ENCODE measurements at regions not wholly inside any gene's neighbourhood (a gene's known extent, or its start where the extent isn't known, plus 50 kb on each side); places are given as distances from the start of the nearest gene placed in this dataset.

DNA sequence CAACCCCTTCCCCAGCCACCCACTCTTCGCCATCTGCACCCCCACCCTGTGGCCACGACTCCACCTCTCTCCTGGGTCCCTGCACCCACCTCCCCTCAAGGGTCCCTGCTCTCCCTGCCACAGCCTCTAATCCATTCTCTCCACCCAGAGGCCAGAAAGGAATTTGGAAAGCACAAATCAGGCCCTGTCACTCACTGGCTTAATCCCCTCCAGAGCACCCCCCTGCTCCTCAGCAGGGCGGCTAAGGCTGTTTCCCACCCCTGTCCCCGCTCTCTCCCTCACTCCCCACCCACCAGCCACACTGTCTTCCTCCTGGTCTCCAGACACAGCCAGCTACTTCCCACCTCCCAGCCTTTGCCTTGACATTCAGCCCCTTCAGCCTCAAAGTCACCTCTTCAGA, 150.0 kb upstream of the LINGO1 start:
- Histone ChIP-seq H3K27me3 (ENCODE audit: control insufficient read depth in 1 of 2, insufficient read depth in 2 of 2, low read length in 2 of 2) (no peaks in the 10 kb centered on the region), H3K4me1 (ENCODE audit: insufficient read depth, low read length) (no peaks in the 10 kb centered on the region), H3K4me3 (replicated peaks in 1 of 3; ENCODE audit: insufficient read depth in 1 of 3, low read depth in 2 of 3, low read length in 3 of 3) (no peak overlapping the region), H3K4me2 (ENCODE audit: low read depth, low read length) (no peak overlapping the region), H3K9me3 (ENCODE audit: low read length) (no peaks in the 10 kb centered on the region), H2AFZ (ENCODE audit: low read length) (no peak overlapping the region), H3K9ac (ENCODE audit: insufficient read depth, low read depth, low read length) (no peak overlapping the region), H4K20me1 (ENCODE audit: insufficient read depth, low read length) (no peaks in the 10 kb centered on the region), H3K27ac (ENCODE audit: extremely low read length, insufficient read depth, low read length) (no peak overlapping the region), H3K36me3 (replicated peaks in 1 of 2; ENCODE audit: control insufficient read depth in 1 of 2, insufficient read depth in 2 of 2, low read length in 2 of 2) (no peaks in the 10 kb centered on the region), H3K79me2 (ENCODE audit: insufficient read depth, low read length) (no peaks in the 10 kb centered on the region)
- 52% methylated on average over 4 of the region's 4 CpGs for WGBS (ENCODE audit: low lambda C conversion rate)
- no peak for FAIRE-seq
- no peak for ATAC-seq
- in situ Hi-C loops (cut with HindIII; ENCODE audit: extremely low pct_ligation_motif_present, low pct_unique_long_range_greater_than_20kb) (no loop called here), intact Hi-C loops (cut with micrococcal nuclease; ENCODE audit: unreplicated experiment) (no loop called here)
- no peak for DNase-seq (ENCODE audit: low spot score)
- ChIA-PET CTCF (ENCODE audit: low intra/inter-chr PET ratio, low total read pairs) (no interaction called here), POLR2A (no interaction called here)
- TF ChIP-seq ZNF256 (CRISPR knock-in tag; conservative IDR thresholded peaks at IDR 0.05) (no peak), ATRX (CRISPR knock-in tag; IDR thresholded peaks at IDR 0.05; ENCODE audit: borderline replicate concordance) (no peak), POLR2G (IDR thresholded peaks at IDR 0.05; ENCODE audit: low read depth, low read length) (no peak), MAFK (conservative IDR thresholded peaks at IDR 0.05 in 1 of 2, IDR thresholded peaks at IDR 0.05 in 1 of 2; ENCODE audit: low read length in 2 of 2) (no peak), IKZF4 (CRISPR knock-in tag; IDR thresholded peaks at IDR 0.05; ENCODE audit: borderline replicate concordance, low read depth, not compliant biosample characterization) (no peak), FOXM1 (CRISPR knock-in tag; IDR thresholded peaks at IDR 0.05) (no peak), ZNF652 (CRISPR knock-in tag; IDR thresholded peaks at IDR 0.05; ENCODE audit: borderline replicate concordance, low read depth) (no peak)
- TF ChIP-seq, protein P1, sequence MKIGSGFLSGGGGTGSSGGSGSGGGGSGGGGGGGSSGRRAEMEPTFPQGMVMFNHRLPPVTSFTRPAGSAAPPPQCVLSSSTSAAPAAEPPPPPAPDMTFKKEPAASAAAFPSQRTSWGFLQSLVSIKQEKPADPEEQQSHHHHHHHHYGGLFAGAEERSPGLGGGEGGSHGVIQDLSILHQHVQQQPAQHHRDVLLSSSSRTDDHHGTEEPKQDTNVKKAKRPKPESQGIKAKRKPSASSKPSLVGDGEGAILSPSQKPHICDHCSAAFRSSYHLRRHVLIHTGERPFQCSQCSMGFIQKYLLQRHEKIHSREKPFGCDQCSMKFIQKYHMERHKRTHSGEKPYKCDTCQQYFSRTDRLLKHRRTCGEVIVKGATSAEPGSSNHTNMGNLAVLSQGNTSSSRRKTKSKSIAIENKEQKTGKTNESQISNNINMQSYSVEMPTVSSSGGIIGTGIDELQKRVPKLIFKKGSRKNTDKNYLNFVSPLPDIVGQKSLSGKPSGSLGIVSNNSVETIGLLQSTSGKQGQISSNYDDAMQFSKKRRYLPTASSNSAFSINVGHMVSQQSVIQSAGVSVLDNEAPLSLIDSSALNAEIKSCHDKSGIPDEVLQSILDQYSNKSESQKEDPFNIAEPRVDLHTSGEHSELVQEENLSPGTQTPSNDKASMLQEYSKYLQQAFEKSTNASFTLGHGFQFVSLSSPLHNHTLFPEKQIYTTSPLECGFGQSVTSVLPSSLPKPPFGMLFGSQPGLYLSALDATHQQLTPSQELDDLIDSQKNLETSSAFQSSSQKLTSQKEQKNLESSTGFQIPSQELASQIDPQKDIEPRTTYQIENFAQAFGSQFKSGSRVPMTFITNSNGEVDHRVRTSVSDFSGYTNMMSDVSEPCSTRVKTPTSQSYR (CRISPR knock-in tag; IDR thresholded peaks at IDR 0.05; ENCODE audit: borderline replicate concordance), result no peak
- BruUV-seq (replicated peaks), result no TSS peak
